OCI-LY3 (cell line): ENCODE measurements at regions not wholly inside any gene's neighbourhood (a gene's known extent, or its start where the extent isn't known, plus 50 kb on each side); places are given as distances from the start of the nearest gene placed in this dataset.
"Not testable (repeated sequence)": the region's sequence is repeated elsewhere in the genome, so short reads cannot be mapped to it uniquely, and the experiment has no call there.

ENCODE experiments used
- EZH2phosphoT487 ChIP-seq: fragments of 200-600 bp; shearing (Covaris generic); IDR thresholded peaks from 2 replicates; pipeline ENCODE4 v1.6.1; 2018; ENCODE audit warnings: antibody characterized with exemption, mixed run types, low read depth
- TF ChIP-seq, protein P1 (sequence below): fragments of 200-600, 300-600 bp; sonication (generic); IDR thresholded peaks from 2 replicates; pipeline ENCODE4 v1.5.1; 2014; ENCODE audit warnings: antibody characterized with exemption, low read length, low read depth

DNA sequence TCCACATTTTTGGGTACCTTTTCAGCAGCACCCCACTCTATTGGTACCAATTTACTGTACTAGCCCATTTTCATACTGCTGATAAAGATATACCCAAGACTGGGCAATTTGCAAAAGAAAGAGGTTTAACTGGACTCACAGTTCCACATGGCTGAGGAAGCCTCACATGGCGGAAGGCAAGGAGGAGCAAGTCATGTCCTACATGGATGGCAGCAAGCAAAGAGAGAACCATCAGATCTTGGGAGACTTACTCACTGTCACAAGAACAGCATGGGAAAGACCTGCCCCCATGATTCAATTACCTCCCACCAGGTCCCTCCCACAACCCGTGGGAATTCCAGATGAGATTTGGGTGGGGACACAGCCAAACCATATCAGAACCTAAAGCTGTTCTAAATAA is 58.5 kb upstream of the ATP5MC3 start:
- TF ChIP-seq, protein P1, sequence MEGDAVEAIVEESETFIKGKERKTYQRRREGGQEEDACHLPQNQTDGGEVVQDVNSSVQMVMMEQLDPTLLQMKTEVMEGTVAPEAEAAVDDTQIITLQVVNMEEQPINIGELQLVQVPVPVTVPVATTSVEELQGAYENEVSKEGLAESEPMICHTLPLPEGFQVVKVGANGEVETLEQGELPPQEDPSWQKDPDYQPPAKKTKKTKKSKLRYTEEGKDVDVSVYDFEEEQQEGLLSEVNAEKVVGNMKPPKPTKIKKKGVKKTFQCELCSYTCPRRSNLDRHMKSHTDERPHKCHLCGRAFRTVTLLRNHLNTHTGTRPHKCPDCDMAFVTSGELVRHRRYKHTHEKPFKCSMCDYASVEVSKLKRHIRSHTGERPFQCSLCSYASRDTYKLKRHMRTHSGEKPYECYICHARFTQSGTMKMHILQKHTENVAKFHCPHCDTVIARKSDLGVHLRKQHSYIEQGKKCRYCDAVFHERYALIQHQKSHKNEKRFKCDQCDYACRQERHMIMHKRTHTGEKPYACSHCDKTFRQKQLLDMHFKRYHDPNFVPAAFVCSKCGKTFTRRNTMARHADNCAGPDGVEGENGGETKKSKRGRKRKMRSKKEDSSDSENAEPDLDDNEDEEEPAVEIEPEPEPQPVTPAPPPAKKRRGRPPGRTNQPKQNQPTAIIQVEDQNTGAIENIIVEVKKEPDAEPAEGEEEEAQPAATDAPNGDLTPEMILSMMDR: not testable (repeated sequence)
- TF ChIP-seq EZH2phosphoT487: not testable (repeated sequence)
